GM19397 (cell line): ENCODE measurements at regions not wholly inside any gene's neighbourhood (a gene's known extent, or its start where the extent isn't known, plus 50 kb on each side); places are given as distances from the start of the nearest gene placed in this dataset.
"Not testable (repeated sequence)": the region's sequence is repeated elsewhere in the genome, so short reads cannot be mapped to it uniquely, and the experiment has no call there.

Experiments
- ATAC-seq: cut with Tn5 transposase; IDR thresholded peaks from one replicate; pipeline ENCODE4 v1.9.1; 2021; ENCODE audit warnings: mild to moderate bottlenecking, moderate library complexity; ENCODE audit not compliant: unreplicated experiment

DNA sequence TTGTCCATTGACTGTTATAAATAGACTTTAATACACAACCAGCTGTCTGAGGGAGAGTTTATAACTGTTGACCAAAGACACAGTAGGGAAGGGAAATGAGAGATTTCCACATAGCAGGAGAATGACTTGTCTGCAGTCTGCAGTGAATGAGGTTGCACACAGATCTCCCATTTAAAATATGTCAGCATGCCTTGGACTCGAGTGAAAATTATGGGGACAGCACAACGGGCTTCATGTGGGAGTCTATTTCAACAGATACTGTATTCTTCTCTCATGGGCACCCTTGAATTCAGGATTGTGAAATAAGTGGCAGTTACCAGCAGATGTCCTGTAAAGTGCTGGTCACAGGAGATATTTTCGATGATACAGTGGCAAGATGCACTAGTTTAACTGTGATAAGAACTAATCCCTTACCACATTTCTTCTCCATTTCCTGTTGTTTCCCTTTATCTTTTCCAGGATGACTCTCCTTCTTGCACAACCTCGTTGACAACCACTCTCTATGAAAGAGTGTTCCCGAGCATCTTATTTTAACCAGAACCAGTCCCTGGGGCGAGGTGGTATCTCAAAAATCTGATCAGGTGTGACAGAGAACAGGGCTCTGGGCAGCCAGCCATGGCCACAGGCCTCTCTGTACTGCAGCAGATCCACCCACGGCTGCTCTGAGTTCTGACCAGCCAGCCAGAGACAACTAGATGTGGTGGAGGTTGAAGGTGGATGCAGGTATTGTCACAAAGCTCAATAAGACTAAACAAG lies 51.5 kb upstream of the MAP3K1 start:
- no peak for ATAC-seq

DNA sequence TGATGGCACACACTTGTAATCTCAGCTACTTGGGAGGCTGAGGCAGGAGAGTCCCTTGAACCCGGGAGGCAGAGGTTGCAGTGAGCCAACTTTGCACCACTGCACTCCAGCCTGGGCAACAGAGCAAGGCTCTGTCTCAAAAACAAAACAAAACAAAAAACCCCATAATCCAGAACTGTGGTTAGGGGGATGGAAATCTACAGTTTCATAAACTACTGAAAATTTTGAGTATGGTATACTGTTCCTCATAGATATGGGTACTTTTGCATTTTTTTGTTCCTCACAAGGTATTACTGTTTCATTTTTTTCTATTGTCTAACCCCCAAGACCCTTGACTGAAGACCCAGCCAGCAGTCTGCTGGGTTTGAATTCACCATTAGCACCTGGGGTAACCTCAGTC lies 52.2 kb upstream of the MAP3K1 start:
- ATAC-seq: no peak

DNA sequence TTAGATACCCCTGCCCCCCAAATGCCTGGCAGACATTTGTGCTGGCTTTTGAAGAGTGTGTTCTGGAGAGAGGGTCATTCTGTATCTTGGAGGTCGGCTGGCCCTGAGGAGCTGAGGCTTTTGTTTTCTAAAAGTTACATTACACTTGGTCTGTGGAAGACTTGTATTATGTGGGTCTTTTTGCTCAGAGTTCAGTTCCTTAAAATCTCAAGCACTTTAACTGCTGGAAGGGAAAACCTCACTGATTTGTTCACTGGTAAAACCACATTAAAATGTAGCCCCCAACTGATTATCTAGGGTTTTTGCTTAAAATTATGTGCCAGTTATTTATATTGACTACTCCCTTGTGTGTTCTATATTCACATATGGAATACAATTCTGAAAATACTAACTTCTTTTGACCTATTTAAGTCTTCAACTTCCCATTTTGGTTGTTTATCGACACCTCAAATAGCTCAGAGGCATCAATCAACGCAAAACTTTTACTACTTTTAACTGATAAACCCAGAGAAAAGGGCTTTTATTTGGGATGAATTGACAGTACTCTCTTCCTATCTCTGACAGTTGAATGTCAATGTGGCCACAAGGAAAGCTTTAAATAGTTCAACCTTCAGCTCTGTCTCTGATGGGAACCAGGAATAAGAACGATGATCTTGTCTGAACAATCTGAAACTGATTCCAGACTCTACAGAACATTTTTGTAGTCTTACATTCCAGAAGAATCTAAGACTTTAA lies 54.0 kb upstream of the MAP3K1 start:
- no peak for ATAC-seq

DNA sequence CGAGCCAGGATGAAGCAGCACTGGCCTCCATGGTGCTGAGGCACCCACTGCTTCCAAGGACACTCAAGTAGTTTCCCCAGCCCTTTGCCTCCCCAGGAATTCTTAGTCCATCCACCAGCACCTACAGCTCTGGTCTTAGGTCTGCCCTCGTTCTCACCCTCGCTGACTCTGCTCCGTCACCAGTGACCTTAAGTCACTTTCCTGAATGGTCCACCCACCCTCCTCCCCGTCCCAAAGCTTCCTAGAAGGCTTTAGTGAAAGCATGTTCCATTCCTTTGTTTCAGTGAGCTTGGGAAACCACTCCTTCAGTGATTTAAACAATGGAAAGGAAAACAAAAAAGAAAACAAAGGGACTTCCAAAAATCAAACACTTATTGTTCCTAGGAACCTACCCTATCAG lies 54.6 kb upstream of the MAP3K1 start:
- no peak for ATAC-seq

DNA sequence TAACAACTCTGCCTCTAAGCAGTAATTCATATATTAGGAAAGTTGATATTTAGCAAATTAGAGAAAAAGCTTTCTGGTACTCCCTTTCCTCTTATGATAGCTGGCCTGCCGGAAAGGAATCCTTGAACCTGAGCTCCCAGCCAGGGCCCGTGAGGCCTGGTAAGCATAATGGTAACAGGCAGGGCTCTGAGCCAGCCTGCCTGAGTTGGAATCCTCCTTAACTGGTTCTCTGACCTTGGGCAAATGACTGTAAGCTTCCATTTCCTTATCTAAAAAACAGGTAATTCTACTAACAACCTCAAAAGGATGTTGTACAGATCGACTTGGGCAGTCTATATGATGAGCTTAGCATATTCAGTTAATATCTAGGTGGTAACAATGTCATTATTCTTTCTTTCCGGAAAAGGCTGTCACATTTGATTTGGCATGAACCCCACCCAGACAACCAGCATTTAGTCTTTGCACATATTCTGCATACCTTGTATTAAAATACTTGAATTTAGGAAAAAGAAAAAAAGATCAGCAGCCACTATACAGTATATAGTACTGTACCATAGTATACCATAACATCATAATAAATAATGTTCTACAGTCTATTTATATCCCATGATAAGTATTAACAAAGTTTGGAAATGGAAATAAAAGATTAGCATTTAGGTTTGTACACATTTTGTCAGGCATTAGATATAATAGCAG lies 55.7 kb upstream of the MAP3K1 start:
- no peak for ATAC-seq

DNA sequence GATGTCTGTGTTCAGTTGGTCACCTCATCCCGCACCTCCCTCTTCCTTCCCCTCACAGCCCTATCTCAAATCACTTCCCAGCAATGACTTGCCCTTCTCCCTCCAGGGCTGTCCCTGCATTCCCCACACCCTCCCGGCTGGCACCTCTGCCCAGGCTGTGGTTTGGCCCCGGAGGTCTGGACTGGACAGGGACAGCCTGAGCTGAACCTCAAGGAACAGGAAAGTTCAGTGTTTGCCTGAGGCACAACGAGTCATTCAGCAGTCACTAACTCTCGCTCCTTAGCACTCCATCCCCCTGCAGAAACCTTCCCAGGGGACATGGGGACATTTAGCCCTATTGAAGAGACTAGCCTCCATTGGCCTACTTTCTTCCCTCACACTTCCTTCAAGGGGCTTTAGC lies 58.3 kb upstream of the MAP3K1 start:
- no peak for ATAC-seq

DNA sequence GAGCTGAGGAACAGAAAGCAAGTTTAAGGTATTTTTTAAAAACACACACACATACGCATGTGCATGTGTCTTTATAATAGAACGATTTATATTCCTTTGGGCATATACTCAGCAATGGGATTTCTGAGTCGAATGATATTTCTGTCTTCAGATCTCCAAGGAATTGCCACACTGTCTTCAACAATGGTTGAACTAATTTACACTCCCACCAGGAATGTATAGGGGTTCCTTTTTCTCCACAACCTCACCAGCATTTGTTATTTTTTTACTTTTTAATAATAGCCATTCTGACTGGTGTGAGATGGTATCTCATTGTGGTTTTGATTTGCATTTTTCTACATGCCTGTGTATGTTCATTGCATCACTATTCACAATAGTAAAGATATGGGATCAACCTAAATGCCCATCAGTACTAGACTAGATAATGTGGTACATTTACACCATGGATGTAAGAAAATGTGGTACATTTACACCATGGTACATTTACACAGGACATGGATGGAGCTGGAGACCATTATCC lies 60.3 kb upstream of the MAP3K1 start:
- ATAC-seq: no peak

DNA sequence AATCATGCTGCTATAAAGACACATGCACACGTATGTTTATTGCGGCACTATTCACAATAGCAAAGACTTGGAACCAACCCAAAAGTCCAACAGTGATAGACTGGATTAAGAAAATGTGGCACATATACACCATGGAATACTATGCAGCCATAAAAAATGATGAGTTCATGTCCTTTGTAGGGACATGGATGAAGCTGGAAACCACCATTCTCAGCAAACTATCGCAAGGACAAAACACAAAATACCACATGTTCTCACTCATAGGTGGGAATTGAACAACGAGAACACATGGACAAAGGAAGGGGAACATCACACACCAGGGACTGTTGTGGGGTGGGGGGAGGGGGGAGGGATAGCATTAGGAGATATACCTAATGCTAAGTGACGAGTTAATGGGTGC lies 61.8 kb upstream of the MAP3K1 start:
- not testable (repeated sequence) for ATAC-seq

DNA sequence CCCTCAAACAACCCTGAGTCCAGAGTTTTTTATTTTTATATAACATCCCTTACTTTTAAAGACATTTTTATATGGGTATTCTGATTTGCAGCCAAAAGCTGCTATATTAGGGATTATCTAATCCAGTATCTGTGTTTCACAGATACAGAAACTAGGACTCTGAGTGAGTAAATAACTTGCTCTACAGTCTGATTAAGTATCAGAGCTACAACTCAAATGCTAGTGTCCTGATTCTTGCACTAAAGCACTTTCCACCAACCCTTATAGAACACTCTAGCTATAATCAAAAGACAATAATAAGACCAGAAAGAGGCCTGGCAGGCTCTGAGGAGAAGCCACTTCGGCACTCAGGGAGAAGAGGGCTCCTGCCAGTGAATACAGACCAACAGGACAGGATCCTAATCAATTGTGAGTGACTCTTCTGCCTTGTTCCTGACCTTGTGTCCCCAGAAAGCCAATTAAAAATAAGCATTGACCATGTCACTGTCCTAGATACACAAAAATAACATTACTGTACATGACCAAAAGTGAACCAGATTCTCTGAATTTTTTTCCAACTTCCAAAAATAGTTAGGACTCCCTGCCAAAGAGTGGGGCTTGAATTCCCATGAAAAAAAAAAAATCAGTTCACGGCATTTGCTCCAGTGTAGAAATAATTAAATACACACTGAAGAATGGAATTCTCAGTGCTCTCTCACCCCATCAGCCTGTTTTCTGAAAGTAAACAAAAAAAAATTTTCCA lies 63.6 kb upstream of the MAP3K1 start:
- ATAC-seq: no peak

DNA sequence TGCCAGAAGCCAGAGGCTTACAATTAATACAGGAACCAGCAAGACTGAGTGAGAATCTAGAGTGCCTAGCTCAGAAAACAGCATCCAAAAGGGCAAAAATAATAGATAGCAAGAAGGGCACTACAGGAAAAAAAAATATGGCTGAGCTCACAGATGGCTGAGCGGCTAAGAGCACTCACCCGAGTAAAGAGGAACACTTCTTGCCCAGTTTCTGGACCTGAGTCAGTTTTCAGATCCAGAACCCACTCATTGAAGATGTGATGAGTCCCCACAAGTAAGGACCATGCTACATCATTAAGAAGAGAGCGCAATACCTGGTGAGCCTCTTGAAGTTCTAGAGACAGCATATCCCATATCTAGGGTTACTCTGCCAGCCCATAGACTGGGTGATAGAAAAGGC lies 65.5 kb upstream of the MAP3K1 start:
- no peak for ATAC-seq

DNA sequence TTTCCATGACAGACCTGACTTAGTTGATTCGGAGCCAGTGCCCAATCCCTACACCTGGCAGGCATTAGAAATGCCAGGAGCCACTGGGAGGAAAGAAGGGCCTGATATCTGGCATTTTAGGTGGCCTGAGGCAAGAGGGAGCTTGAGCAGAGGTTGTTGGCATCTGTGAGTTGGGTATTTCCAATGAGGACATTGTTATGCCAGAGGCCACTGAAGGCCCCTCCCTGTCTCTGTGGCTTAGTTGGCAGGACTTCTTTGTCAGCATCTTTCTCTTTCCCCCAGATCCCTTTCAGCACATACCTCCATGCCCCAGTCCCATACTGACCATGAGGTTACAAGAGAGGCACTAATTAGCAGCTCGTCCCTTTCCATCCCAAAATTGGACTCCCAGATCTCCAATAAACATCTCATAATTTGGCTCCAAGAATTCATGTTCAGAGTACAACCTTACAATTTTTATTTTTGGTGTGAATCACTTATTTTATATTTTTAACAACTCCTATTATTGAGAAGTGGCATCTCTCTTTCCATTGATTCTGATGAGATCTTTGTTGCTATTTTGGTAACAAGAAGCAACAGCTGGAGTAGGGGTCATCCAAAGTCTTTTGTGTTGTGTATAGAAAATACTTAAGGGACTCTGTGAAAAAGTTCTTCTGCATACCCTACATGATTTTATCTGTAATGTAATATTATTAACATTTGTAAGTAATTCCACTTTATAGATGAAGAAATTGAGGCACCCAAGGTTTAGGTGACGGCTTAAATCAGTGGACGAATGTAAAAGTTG lies 68.6 kb upstream of the MAP3K1 start:
- no peak for ATAC-seq

DNA sequence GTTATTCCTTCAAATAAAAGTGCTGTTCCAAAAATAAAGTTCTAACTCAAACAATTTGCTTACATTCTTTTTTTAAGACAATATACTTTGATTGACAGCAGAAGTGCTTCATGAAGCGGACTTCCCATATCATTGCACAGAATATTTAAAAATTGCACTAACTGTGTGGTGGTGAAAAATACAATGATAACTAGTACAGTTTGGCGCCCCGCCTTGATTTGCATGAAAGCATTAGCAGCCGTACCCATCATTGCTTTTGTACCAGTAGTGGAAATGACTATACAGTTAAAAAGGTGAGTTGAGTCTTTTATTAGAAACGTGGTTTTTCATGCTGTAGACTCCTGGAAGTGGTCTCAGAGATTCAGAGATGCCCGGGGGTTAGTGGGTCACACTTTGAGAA lies 69.5 kb upstream of the MAP3K1 start:
- no peak for ATAC-seq

DNA sequence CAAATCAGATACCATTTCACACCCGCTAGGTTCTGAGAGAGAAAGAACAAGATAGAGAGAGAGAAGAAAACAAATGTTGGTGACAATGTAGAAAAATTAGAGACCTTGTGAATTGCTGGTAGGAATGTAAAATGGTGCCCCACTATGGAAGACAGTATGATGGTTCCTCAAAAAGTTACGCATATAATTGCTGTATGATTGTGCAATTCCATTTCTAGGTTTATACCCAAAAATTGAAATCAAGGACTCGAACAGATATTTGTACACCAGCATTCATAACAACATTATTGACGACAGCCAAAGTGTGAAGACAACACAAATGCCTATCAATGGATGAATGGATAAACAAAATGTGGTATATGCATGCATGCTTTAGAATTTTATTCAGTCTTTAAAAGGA lies 74.5 kb upstream of the MAP3K1 start:
- no peak for ATAC-seq

DNA sequence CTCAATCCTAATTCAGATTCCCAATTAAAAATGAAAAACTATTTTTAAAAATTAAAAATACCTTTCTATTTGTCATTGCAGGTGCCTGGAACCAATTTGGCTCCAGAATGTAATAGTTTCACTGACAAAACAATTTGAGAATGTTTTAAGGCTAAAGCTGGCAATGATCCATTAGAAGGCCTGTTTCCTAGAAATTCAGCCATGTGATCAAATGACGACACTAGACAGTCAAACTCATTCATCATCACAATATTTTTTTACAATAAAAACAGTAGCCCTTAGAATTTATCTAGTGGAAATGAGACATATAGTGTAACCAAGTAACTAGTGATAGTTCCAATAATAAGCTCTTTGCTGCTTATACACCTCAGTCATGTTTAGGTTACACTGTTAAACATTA lies 75.4 kb upstream of the MAP3K1 start:
- no peak for ATAC-seq

DNA sequence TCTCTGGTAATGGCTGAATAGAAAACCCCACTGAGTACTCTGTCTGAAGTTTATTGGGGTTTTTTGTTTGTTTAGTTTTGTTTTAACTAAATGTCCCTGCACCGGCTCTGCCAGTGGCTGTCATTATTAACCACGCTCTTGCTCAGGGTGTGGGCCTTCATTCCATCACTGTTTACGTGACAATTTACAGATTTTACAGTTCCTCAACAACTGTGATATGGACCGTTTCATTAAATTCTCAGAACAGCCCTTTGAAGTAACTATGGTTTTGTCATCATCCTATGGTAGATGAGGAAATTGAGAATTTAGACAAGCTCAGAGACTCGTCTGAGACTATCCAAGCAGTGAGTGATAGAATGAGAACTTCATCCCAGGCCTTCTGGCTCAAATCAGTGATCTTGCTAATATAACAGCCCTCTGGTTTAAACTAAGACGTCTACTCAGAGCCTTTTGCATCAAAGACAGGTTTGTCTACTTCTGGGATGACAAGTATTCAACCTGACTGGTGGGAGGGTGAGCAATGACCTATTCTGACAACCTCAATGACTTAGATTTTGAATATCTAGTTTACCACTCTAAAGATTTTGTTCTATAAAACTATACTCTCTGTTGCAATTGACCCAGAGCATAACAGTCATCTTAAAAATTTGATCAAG lies 77.3 kb upstream of the MAP3K1 start:
- ATAC-seq: no peak

DNA sequence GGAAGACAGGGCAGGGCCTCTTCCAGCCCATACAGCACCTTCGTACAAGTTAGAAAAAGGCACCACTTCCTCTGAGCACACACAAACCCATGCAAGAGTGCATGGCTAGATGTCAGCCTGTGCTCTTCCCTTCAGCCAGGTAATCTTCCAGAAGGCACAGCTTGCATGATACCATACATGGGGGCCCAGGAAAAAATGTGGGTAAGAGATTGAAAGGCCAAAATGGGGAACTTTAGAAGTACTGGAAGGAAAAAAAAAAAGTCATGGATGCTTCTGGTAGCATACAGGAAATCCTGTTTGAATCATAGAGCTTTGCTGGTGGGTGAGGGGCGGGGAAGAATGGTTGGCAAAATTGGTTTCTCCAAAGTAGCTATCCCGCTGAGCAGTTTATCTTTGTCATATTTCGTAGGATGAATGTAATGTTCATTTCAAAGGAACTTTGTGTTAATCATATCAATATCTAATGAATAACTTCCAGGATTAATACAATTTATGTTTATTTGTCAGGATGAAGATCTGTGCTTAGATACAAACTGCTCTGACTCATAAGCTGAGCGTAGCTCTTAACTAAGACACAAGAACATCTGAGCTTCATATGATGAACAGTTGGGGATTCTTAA lies 78.2 kb upstream of the MAP3K1 start:
- ATAC-seq: no peak

DNA sequence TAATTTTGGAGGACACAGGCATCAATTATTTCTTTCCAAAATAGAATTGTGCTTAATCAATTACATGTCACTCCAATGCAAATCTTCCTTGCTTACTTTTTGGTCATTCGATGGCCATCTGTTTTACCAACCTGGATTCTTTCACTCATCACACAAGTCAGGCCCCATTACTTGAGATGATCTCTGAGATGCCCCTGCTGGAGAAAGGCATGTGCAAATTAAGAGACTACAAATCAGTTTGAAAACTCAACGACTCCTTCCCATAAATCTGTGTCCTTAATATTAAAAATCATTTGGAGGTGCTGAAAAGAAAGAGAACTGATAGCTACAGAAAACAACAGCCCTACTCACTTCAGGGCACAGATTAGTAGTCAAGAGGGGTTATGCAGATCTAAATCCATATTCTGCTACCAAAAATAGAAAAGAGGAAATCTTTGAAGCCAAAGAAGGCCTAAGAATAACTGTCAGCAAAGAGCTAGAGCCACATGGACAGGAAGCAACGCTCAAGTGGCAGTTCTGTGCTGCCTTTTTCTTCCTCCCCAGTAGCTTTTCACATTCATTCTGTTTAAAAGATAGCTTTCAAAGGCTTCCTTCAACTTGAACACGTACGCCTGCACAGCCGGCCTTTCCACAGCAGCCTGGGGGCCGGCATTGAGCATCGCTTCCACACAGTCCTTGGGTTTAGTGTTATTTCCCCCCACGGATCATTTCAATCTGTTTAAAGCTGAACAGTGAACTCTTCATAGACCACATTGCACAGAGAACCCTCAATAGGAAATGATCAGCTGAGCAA lies 79.3 kb upstream of the MAP3K1 start:
- ATAC-seq: no peak

DNA sequence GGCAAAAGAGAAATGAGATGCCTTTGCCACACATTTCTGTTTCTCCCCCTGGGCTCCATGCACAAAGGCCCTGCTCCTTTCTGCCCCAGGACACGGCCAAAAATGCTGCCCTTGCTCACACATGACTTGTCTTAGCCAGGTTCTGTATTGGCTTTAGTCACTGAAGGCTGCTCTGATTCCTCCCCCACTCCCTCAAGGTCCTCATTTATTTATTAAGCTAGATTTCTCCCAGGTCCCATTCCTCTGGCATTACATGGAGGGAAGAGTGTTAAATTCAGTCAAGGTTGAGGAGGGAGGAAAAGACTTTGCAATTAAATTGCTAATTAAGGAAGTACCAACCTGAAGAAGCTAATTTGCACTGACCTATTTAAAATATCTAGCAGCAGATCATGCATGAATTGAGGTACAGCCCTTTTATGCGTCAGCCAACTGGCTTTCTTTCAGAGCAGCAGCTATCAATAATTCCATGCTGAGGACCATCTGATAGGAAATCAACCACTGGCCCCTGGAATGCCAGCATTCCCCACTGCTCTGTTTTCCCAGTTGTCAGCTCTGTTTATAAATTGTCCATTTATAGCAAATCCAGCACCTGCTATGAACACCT lies 81.2 kb upstream of the MAP3K1 start:
- ATAC-seq: no peak
